Eye (tissue), 1 donor: ENCODE measurements at regions not wholly inside any gene's neighbourhood (a gene's known extent, or its start where the extent isn't known, plus 50 kb on each side); places are given as distances from the start of the nearest gene placed in this dataset.
"Not testable (repeated sequence)": the region's sequence is repeated elsewhere in the genome, so short reads cannot be mapped to it uniquely, and the experiment has no call there.

ENCODE experiments used
- DNase-seq: peaks from one replicate; pipeline ENCODE4 v3.0.0-alpha.2; 2015

GRCh38 chr9:129454467-129455067 is 166.3 kb downstream of the C9orf50 start:
- DNase-seq, result no peak

GRCh38 chr9:129453734-129454133 is 167.2 kb downstream of the C9orf50 start:
- no peak for DNase-seq

GRCh38 chr9:129451669-129452068 is 169.2 kb downstream of the C9orf50 start:
- no peak for DNase-seq

DNA sequence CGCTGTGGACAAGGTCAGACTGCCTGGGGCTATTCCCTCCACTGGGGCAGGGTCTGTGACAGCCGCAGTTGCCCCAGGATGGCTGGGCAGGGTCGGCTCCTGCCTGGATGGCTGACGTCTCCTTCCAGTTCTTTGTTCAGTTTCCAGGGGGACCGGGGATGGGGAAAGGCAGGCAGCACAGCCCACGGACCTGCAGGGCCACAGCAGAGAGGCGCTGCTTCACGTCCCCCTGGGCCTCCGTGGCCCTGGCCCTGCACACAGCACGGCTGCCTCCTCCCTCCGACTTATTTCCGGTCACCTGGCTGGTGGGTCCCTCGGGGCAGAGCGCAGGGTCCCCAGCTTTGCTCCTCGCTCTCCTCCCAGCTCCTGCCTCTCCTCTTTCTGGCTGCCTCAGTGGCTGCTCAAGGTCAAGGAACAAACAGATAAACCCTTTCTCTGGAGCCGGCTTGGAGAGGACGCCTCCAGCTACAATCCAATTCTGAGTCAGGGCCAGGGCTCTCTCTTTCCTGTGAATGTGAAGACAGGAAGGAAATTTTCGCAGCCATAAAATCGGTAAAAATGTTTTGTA is 169.7 kb downstream of the C9orf50 start:
- DNase-seq, result no peak

DNA sequence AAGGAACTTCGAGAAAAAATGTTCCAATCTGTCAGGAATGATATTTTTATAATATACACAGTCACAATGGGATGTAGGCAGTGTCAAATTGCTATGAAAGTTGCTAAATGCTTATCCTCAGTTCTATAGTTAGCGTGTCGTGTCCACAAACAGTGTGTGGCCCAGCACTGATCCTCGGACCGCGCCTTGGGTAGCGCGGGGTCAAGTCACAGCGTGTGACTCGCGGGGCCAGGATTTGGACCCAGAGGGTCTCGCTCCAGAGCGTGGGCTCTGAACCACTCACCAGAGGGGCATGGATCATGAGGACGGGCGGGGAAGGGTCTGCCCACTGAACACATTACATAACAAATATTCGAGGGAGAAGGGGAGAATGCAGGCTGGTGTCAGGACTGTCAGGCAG is 171.8 kb downstream of the C9orf50 start:
- DNase-seq, result no peak

DNA sequence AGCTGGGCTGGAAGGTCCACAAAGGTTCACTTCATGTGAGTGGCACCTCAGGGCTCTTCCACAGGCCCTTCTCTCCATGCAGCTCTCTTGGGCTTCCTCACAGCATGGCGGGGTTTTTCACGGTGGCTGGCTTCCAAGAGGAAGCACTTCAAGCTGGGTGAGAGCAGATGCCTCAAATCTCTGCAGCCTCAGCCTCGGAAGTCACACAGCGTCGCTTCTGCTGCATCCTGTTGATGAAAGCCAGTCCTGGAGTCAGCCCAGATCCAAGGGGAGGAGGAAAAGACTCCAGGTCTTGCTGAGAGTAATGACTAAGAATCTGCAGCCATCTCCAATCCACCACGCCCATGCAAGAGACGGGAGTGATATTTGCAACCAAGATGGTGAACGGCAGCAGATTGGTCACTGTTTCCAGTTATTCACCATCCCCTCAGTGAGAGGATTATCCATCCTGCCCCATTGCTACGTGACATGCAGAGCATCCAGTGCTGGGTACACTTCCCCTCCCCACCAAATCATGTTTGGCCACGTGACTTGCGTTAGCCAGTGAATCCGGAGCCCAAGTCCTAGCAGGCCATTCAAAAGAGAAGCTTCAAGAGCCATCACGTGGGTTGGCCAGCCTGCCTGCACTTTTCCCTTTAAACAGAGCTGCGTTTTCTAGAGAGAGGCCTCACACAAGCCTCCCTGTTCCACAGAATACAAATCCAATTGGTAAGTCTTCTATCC is 173.9 kb downstream of the C9orf50 start:
- DNase-seq, result no peak

DNA sequence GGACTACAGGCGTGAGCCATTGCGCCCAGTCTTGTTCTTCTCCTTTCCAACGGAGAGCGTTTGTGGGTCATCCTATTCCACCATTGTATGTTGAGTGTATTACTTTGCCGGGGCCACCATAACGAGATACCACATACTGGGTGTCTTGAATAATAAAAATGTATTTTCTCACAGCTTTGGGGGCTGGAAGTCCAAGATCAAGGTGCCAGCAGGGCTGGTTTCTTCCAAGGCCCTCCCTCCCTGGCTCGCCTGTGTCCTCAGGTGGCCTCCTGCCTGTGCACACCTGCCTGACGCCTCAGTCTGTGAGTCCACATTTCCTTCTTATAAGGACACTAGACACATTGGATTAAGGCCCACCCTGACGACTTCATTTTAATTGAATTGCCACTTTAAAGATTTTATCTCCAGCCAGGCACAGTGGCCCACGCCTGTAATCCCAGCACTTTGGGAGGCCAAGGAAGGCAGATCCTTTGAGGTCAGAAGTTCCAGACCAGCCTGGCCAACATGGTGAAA is 175.1 kb downstream of the C9orf50 start:
- no peak for DNase-seq

GRCh38 chr9:129443515-129444164 is 177.3 kb downstream of the C9orf50 start:
- not testable (repeated sequence) for DNase-seq

DNA sequence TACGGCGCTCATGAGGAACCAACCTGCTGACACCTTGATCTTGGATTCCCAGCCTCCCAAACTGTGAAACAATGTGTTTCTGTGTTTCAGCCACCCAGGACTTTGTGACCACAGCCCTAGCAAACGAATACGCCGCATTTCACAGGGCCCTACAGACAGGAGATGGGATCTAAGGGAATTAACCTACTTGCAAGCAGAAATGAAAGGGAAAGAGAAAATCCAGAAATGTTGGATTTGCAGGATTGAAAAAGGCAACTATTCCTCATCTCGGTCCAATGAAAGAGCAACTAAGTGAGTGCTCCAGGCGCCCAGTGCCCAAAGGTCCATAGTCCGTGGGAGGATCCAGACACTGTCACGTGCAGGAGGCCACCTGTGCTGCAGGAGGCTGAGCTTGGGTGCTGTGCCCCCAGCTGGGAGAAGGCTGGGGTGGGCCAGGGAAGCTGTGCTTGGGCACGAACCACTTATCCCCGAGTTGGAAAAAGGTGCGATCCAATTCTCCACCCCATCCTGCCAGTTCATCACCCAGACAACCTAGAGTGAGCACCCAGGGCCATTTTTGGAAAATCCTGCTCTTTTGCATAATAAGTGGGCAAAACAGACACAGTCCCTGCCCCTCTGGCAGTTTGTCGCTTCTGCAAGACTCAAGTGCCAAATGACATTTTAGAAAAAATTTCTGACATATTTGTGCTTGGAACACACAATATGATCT is 177.9 kb downstream of the C9orf50 start:
- DNase-seq, result no peak

DNA sequence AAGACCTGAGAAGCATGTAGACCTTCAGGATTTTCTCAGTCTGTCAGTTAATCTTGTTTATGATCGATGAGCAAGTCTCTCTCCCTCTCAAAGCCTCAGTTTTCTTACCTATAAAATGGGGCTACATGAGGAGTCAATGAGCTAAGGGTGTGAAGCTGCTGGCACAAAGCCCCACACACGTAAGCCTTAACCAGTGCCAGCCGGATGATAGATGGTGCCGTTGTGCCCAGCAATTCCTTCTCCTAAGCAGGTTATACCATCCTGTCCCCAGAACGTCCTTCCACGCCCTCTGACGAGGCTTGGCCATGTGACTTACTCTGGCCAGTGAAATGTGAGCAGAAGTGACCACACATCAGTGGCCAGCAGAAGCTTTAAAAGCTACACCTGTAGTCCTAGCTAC is 179.0 kb downstream of the C9orf50 start:
- DNase-seq, result no peak

DNA sequence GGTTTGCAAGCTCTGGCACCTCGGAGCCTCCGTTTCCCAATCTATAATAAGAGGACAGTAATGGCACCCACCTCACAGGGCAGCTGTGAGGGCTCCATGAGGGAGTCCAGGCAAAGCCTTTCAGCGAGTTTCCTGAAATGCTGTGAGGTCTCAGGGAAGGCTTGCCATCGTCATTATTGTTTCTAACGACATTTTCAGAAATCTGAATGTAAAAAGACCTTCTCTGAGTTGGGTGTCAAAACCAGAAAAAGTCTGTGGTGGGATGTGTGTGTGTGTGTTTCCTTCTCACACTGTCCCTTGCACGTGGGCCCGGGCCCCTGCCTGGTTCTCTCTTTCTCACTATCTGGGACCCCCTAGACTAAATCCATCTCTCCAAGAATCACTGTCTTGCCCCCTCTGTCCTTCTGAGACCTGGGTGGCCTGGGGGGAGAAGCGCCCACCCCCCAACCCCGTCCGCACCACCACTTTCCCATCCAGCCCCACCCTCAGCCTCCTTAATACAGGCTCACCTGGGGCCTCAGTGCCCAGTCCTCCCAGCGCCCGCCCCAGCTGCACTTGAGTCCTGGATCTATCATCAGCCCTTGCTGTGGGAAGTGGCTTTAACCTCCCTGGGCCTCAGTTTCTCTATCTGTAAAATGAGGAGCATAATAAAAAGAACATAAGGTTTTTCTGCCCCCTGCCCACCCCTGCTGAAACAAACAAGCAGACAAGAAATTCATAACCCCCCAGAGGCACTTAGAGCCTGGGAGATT is 180.3 kb downstream of the C9orf50 start:
- no peak for DNase-seq

DNA sequence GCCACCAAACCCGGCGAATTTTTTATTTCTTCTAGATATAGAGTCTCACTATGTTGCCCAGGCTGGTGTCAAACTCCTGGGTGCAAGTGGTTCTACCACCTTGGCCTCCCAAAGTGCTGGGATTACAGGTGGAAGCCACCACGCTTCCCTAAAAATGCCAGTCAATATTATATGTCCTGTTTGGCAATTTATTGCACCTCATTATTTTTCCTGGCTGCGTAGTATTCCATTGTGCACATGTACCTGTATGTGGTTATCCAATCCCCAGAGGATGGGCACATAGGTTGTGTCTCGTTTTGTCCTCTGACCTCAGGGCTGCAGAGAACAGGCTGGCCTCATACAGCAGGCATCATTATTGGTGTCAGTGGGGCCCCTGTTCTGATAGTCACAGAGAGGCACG is 181.7 kb downstream of the C9orf50 start:
- no peak for DNase-seq

- peak; percentile 60 for DNase-seq
Measured at GRCh38 chr9:129437626-129438323, 183.1 kb downstream of the C9orf50 start.

- peak; percentile 90 for DNase-seq
Measured at GRCh38 chr9:129436751-129437625, 183.9 kb downstream of the C9orf50 start.

DNA sequence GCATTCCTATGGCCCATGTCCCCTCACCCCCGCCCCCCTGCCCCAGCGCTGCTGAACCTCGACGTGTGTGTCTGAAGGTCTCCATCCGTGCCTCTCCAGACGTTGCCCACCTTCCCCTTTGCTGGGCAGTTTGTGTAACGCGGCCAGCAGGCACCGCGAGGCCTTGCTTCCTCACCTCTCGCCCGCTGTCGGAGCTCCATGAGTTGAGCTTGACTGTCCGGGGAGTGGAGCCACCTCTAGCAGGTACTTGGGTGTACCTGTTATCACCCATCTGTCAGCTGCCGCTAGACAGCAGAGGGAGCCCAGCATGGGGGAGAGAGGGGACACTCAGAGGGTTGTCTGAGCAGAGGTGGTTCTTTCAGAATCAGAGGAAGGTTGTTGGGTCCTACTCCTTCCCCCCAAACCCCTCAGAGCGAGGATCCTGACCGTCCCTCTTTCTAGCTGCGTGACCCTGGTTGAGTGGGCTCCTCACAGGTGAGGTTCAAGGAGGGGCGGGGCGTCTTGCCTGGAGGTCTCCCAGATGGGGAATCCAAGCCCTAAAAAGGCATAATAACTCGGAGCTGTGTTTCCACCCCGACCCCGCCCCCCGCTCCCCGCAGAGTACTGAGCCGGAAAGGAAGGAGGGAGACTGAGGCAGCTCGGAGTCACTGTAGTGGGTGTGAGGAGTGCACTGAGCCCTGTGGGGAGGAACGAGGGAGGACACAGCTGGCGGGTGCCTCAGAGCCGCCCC is 184.7 kb downstream of the C9orf50 start:
- no peak for DNase-seq

- no peak for DNase-seq
Measured at GRCh38 chr9:129435291-129435690, 185.6 kb downstream of the C9orf50 start.

- no peak for DNase-seq
Measured at GRCh38 chr9:129434187-129434586, 186.7 kb downstream of the C9orf50 start.

GRCh38 chr9:129432297-129433154 is 188.4 kb downstream of the C9orf50 start:
- no peak for DNase-seq
